Pancreas (tissue), 10 donors: ENCODE measurements at regions not wholly inside any gene's neighbourhood (a gene's known extent, or its start where the extent isn't known, plus 50 kb on each side); places are given as distances from the start of the nearest gene placed in this dataset.
"Not testable (repeated sequence)": the region's sequence is repeated elsewhere in the genome, so short reads cannot be mapped to it uniquely, and the experiment has no call there.

Experiments
- ATAC-seq, 4 donors: fragments of 200-7000 bp; cut with Tn5 transposase; one replicate each; pipeline versions ENCODE4 v1.8.0 to v1.9.1; 2020; ENCODE audit warnings: mild to moderate bottlenecking in 4 of 4, moderate library complexity in 4 of 4
- DNase-seq, 6 donors: peaks; one replicate each; pipeline ENCODE4 v3.0.0-alpha.2; 2020
- FAIRE-seq: peaks from 2 replicates; lab custom pipeline; 2012; peaks lifted over from hg19 to GRCh38; lab: Jason Lieb, UNC
- H3K27ac ChIP-seq, 4 donors: fragments of 200-600 bp; sonication (generic); 1 replicate in 3 of 4; 2 replicates in 1 of 4; pipeline versions ENCODE4 v1.5.0 to v1.8.0; 2020
- H3K27me3 ChIP-seq, 4 donors: fragments of 200-600 bp; one replicate each; pipeline ENCODE4 v1.8.0; 2021
- H3K36me3 ChIP-seq, 3 donors: fragments of 200-600 bp; sonication (generic) in 1 of 3; one replicate each; pipeline versions ENCODE4 v1.5.0 to v1.8.0; 2020 to 2021
- H3K4me1 ChIP-seq, 3 donors: fragments of 200-600 bp; one replicate each; pipeline ENCODE4 v1.8.0; 2021
- H3K4me3 ChIP-seq, 4 donors: fragments of 200-600 bp; sonication (generic) in 2 of 4; one replicate each; pipeline versions ENCODE4 v1.5.0 to v1.8.0; 2020 to 2021
- H3K9me3 ChIP-seq, 4 donors: fragments of 200-600 bp; one replicate each; pipeline ENCODE4 v1.8.0; 2021
- WGBS, 2 donors: extraction: QIAGEN DNeasy Blood & Tissue Kit; methylation state at CpG; one replicate each; pipeline ENCODE4 v1.1.7; 2013; 5-methylcytosine and 5-hydroxymethylcytosine counted together
- intact Hi-C, 3 donors: fragments of 100-400 bp; cut with DNase I; formaldehyde crosslinking; loops; one replicate each; pipeline versions ENCODE4 v1.11.1 to v1.14.2; 2022
- TF ChIP-seq, protein P1 (sequence below), 4 donors: fragments of 200-600 bp; sonication (generic) in 3 of 4; IDR thresholded peaks; one replicate each; pipeline versions ENCODE4 v1.5.0 to v1.8.0; 2021; ENCODE audit warnings: antibody characterized with exemption in 4 of 4
- donor health status: healthy with polysubstance abuse.
- donor health status: DM: no; HTN: no; CAD: no; lungs with moderate emphysema.
- donor health status: DM: no; HTN: no; CAD: no.
- donor health status: control.
- donor health status: control.
- donor health status: Bipolar disorder and iron deficiency.
- donor health status: DM: yes; HTN: yes; CAD: no.
- donor health status: DM: no; HTN: no; CAD: no.
- donor health status: DM: no; HTN: no; CAD: no.
- donor health status: DM: yes; HTN: yes; CAD: no.

DNA sequence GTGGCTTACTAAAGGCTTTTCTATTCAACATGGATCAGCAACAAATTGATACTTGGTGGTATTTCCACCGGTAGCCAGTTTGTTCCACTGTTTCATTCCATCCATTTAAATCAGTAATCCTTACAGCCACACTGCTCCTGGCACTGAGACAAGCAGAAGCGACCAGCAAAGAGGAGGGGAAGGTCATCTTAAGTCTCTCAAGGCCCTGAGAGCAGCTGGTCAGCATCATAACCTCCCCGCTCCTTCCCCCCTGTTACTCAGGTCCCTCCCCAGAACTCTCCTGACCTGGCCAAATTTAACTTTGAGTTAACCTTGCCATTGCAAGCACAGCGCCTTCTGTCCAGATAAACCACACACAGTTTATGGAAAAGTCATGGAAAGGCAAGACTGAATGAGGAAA, 331.3 kb upstream of the KLF3 start:
- Histone ChIP-seq H3K4me1 (peaks cover 0 to 11% (median 0%) of the 10 kb centered on the region in 3 donors), H3K9me3 (no peaks in the 10 kb centered on the region), H3K36me3 (no peaks in the 10 kb centered on the region), H3K27ac (no peak overlapping the region), H3K4me3 (no peak overlapping the region), H3K27me3 (no peaks in the 10 kb centered on the region)
- 81 to 87% methylated on average over 4 of the region's 4 CpGs for WGBS, 2 donors
- no peak for FAIRE-seq
- TF ChIP-seq, protein P1, sequence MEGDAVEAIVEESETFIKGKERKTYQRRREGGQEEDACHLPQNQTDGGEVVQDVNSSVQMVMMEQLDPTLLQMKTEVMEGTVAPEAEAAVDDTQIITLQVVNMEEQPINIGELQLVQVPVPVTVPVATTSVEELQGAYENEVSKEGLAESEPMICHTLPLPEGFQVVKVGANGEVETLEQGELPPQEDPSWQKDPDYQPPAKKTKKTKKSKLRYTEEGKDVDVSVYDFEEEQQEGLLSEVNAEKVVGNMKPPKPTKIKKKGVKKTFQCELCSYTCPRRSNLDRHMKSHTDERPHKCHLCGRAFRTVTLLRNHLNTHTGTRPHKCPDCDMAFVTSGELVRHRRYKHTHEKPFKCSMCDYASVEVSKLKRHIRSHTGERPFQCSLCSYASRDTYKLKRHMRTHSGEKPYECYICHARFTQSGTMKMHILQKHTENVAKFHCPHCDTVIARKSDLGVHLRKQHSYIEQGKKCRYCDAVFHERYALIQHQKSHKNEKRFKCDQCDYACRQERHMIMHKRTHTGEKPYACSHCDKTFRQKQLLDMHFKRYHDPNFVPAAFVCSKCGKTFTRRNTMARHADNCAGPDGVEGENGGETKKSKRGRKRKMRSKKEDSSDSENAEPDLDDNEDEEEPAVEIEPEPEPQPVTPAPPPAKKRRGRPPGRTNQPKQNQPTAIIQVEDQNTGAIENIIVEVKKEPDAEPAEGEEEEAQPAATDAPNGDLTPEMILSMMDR (IDR thresholded peaks at IDR 0.05): no peak
- intact Hi-C loops: no loop called here
- no peak for DNase-seq
- ATAC-seq: peak in 2 of 4 donors; percentile 32 to 34

DNA sequence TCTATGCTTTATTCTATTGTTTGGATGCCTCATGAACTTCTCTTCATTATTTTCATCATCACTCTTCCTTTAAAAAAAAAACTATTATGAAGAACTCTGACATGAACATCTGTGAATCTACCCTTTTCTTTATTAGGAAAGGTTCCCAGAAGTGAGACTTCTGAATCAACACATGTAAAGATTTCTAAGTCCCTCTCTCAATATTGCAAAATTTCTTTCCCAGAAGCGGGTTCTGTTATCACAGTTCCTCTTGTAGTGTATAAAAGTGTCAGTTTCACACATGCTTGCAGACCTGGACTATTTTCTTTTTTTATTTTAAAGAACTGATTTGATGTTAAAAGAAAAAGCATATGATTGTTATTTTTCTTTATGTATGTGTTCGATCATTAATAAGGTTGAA, 330.8 kb upstream of the KLF3 start:
- peaks cover 0 to 11% (median 0%) of the 10 kb centered on the region in 3 donors for H3K4me1 ChIP-seq
- H3K27ac ChIP-seq: no peak overlapping the region
- H3K9me3 ChIP-seq: peaks cover 0 to 2% (median 0%) of the 10 kb centered on the region in 4 donors
- H3K4me3 ChIP-seq: no peak overlapping the region
- DNase-seq (no peak), FAIRE-seq (peak; percentile 51), ATAC-seq (peak in 2 of 4 donors; percentile 28 to 55)
- 60 to 76% methylated on average over 2 of the region's 2 CpGs for WGBS, 2 donors
- no peaks in the 10 kb centered on the region for H3K27me3 ChIP-seq
- H3K36me3 ChIP-seq: no peaks in the 10 kb centered on the region
- intact Hi-C loops: no loop called here
- TF ChIP-seq, protein P1 (IDR thresholded peaks at IDR 0.05): no peak

DNA sequence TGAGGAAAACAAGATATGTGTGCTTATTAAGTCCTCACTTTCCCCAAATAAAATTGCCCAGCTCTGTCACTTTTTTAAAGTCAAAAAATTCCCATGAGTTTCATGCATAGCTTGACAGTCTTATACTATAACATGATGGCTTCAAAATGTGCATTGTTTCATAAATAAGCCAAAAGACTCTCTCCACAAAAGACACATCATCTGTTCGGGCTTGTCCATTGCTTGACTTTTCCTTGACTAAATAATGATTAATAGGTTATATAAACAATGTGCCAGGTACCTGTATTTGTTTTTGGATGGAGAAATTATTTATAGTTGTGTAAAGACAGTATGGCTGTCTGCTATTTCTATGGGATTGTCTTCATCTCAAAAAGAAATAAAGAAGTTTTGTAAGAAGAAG, 329.2 kb upstream of the KLF3 start:
- no peaks in the 10 kb centered on the region for H3K27me3 ChIP-seq
- WGBS, 2 donors: 8 to 18% methylated on average over 1 of the region's 1 CpG
- intact Hi-C loops: no loop called here
- peaks cover 0 to 5% (median 0%) of the 10 kb centered on the region in 4 donors for H3K9me3 ChIP-seq
- H3K4me3 ChIP-seq: no peak overlapping the region
- ATAC-seq (peak in 3 of 4 donors; percentile 42 to 48 (median 43)), DNase-seq (no peak), FAIRE-seq (no peak)
- TF ChIP-seq, protein P1 (IDR thresholded peaks at IDR 0.05): no peak
- no peaks in the 10 kb centered on the region for H3K36me3 ChIP-seq
- no peak overlapping the region for H3K27ac ChIP-seq
- peaks cover 0 to 9% (median 0%) of the 10 kb centered on the region in 3 donors for H3K4me1 ChIP-seq

DNA sequence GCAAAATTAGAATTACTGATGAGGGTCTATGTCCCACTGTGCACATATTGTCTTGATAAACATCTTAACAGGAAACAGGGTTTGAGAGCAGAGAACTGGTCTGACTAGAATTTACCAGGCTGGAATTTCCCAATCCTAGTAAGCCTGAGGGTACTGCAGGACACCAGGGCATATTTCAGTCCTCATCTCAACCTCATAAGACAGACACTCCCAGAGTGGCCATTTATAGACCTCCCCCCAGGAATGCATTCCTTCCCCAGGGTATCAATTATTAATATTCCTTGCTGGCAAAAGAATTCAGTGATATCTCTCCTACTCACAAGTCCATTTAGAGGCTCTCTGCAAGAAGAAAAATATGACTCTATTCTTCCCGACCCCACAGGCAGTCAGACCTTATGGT, 325.1 kb upstream of the KLF3 start:
- H3K4me3 ChIP-seq, intact Hi-C loops, FAIRE-seq, DNase-seq, H3K27me3 ChIP-seq, H3K27ac ChIP-seq, ATAC-seq, H3K9me3 ChIP-seq, H3K4me1 ChIP-seq, H3K36me3 ChIP-seq: not testable (repeated sequence)
- WGBS, 2 donors: 90 to 97% methylated on average over 1 of the region's 1 CpG

DNA sequence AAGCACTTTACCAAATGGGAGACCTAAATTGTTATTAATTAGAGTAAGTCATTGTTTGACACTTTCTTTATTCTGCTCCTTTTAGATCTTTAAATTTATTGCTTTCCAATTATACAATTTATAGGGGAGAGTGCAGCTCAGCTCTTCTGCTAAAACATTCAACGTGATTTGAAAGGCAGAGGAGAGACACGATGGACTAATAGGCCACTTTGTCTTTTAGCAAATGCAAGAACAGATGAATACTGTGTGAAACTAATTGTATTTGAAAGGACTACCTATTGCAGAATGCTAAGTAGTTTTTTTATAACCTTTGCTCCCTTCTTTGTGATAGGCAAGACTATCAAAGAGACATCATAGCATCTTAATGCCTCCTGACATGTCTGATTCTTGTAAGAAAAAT, 320.4 kb upstream of the KLF3 start:
- no peaks in the 10 kb centered on the region for H3K9me3 ChIP-seq
- no peak overlapping the region for H3K27ac ChIP-seq
- no peaks in the 10 kb centered on the region for H3K4me1 ChIP-seq
- 75 to 77% methylated on average over 2 of the region's 2 CpGs for WGBS, 2 donors
- H3K27me3 ChIP-seq: no peaks in the 10 kb centered on the region
- no peaks in the 10 kb centered on the region for H3K36me3 ChIP-seq
- DNase-seq: no peak
- TF ChIP-seq, protein P1 (IDR thresholded peaks at IDR 0.05): no peak
- H3K4me3 ChIP-seq: no peak overlapping the region
- no peak for ATAC-seq
- intact Hi-C loops: no loop called here
- no peak for FAIRE-seq
